ENCODE measurements at regions not wholly inside any gene's neighbourhood (a gene's known extent, or its start where the extent isn't known, plus 50 kb on each side); places are given as distances from the start of the nearest gene placed in this dataset.

- intact Hi-C loops (cut with DNase I): no loop called here
- Histone ChIP-seq H3K27ac (no peak overlapping the region), H3K27me3 (no peaks in the 10 kb centered on the region), H3K4me1 (peaks cover 0 to 9% of the 10 kb centered on the region in 2 donors), H3K4me3 (replicated peaks in 1 of 3) (no peak overlapping the region), H3K9me3 (no peaks in the 10 kb centered on the region), H3K36me3 (no peaks in the 10 kb centered on the region)
- no peak for TF ChIP-seq POLR2A (IDR thresholded peaks at IDR 0.05)
- TF ChIP-seq, protein P1, sequence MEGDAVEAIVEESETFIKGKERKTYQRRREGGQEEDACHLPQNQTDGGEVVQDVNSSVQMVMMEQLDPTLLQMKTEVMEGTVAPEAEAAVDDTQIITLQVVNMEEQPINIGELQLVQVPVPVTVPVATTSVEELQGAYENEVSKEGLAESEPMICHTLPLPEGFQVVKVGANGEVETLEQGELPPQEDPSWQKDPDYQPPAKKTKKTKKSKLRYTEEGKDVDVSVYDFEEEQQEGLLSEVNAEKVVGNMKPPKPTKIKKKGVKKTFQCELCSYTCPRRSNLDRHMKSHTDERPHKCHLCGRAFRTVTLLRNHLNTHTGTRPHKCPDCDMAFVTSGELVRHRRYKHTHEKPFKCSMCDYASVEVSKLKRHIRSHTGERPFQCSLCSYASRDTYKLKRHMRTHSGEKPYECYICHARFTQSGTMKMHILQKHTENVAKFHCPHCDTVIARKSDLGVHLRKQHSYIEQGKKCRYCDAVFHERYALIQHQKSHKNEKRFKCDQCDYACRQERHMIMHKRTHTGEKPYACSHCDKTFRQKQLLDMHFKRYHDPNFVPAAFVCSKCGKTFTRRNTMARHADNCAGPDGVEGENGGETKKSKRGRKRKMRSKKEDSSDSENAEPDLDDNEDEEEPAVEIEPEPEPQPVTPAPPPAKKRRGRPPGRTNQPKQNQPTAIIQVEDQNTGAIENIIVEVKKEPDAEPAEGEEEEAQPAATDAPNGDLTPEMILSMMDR (IDR thresholded peaks at IDR 0.05): no peak
- DNase-seq: no peak
- 82 to 93% methylated on average over 4 to 6 of the region's 6 CpGs for WGBS, 2 donors
These were observed 168.6 kb upstream of the NECTIN1 start for GRCh38 chr11:119897576-119897975.

DNA sequence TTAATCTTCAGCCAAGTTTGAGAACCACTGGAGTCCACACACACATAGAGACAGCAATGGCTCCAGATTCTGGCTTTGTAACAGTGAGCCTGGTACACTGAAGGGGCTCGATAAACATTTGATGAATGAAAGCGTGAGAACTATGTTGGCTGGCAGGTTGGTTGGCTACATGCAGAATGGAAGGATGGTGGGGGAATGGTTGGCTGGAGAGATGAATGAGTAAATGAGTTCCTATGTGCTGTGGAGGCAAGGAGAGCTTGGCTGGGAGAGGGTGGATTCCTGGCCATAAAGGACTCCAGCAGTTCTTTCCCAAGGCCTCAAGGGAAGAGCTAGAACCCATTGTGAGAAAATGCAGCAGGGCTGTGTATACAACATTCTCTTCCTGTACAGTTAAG is 168.0 kb upstream of the NECTIN1 start:
- intact Hi-C loops (cut with DNase I): no loop called here
- Histone ChIP-seq H3K36me3 (no peaks in the 10 kb centered on the region), H3K27ac (no peak overlapping the region), H3K27me3 (no peaks in the 10 kb centered on the region), H3K4me1 (peaks cover 0 to 9% of the 10 kb centered on the region in 2 donors), H3K9me3 (no peaks in the 10 kb centered on the region), H3K4me3 (replicated peaks in 1 of 3) (no peak overlapping the region)
- no peak for TF ChIP-seq POLR2A (IDR thresholded peaks at IDR 0.05)
- TF ChIP-seq, protein P1 (IDR thresholded peaks at IDR 0.05): no peak
- WGBS, 2 donors: 50 to 78% methylated on average over 2 of the region's 2 CpGs
- DNase-seq: no peak

DNA sequence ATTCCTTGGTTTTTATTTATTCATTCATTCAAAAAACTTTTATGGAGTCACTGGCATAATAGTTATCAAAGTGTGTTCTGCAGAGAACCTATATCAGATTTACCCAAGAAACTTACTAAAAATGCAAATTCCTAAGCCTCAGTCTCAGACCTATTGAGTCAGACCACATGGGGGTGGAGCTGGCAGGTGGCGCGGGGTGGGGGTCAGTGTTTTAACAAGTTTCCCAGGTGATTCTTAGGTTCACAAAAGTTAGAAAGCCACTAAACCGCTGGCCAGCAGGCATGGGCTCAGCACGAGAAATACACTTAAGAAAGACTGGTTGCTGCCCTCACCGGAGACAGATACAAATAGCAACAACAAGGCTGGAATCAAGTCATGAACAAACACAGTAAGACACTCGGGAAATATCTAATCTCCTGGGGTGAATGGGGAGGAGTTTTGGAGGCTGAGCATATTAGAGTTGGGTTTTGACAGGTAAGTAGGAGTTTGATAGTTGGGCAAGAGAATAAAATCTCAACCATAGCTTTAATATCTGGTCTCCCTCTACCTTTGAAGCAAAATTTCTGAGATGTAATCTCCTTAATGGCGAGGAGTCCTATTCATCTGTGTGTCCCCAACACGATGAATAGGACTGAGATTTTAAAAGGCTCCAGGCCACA is 167.5 kb upstream of the NECTIN1 start:
- DNase-seq: no peak
- Histone ChIP-seq H3K4me3 (replicated peaks in 1 of 3) (no peak overlapping the region), H3K27ac (no peak overlapping the region), H3K9me3 (no peaks in the 10 kb centered on the region), H3K27me3 (no peaks in the 10 kb centered on the region), H3K36me3 (no peaks in the 10 kb centered on the region), H3K4me1 (peaks cover 0 to 15% of the 10 kb centered on the region in 2 donors)
- 78% methylated on average over 8 of the region's 8 CpGs for WGBS, 2 donors
- TF ChIP-seq, protein P1 (IDR thresholded peaks at IDR 0.05): no peak
- TF ChIP-seq POLR2A (IDR thresholded peaks at IDR 0.05): no peak
- intact Hi-C loops (cut with DNase I): no loop called here

- Histone ChIP-seq H3K27ac (no peak overlapping the region), H3K9me3 (no peaks in the 10 kb centered on the region), H3K36me3 (no peaks in the 10 kb centered on the region), H3K4me3 (replicated peaks in 1 of 3) (no peak overlapping the region), H3K4me1 (peaks cover 0 to 20% of the 10 kb centered on the region in 2 donors), H3K27me3 (no peaks in the 10 kb centered on the region)
- TF ChIP-seq, protein P1 (IDR thresholded peaks at IDR 0.05): no peak
- TF ChIP-seq POLR2A (IDR thresholded peaks at IDR 0.05): no peak
- intact Hi-C loops (cut with DNase I): no loop called here
- 55 to 66% methylated on average over 1 of the region's 1 CpG for WGBS, 2 donors
- no peak for DNase-seq
These were observed 167.0 kb upstream of the NECTIN1 start for GRCh38 chr11:119895981-119896380.

DNA sequence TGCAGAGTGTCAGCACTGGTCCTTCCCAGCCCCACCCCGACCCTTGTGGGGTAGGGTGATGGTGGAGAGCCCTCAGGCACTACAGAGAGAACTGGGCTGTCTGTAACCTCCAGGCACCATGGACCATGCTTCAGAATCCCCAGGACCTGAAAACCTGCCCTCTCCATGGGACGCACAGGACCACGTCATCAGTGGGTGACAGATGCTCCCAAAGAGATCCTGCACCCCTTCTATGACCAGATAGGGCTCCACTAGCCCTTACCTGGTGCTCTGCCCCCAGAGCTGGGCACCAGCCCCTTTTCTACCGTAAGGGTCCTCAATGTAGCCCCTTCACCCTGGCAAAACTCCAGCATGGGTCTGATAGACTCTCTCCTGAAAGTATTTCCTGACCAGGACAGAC is 165.9 kb upstream of the NECTIN1 start:
- H3K4me3 ChIP-seq (replicated peaks in 1 of 3): no peak overlapping the region
- no peaks in the 10 kb centered on the region for H3K36me3 ChIP-seq
- no peak overlapping the region for H3K27ac ChIP-seq
- intact Hi-C loops (cut with DNase I): no loop called here
- no peak for DNase-seq
- TF ChIP-seq POLR2A (IDR thresholded peaks at IDR 0.05): no peak
- TF ChIP-seq, protein P1 (IDR thresholded peaks at IDR 0.05): no peak
- no peaks in the 10 kb centered on the region for H3K9me3 ChIP-seq
- 86 to 97% methylated on average over 1 to 4 of the region's 4 CpGs for WGBS, 2 donors
- H3K27me3 ChIP-seq: no peaks in the 10 kb centered on the region
- H3K4me1 ChIP-seq: peaks cover 0 to 20% of the 10 kb centered on the region in 2 donors
